HG03558 (cell line): ENCODE measurements at regions not wholly inside any gene's neighbourhood (a gene's known extent, or its start where the extent isn't known, plus 50 kb on each side); places are given as distances from the start of the nearest gene placed in this dataset.
"Not testable (repeated sequence)": the region's sequence is repeated elsewhere in the genome, so short reads cannot be mapped to it uniquely, and the experiment has no call there.

Experiments used
- ATAC-seq: cut with Tn5 transposase; IDR thresholded peaks from one replicate; pipeline ENCODE4 v1.9.1; 2021; ENCODE audit warnings: moderate number of reproducible peaks; ENCODE audit not compliant: unreplicated experiment; ENCODE audit errors: extremely low read depth

DNA sequence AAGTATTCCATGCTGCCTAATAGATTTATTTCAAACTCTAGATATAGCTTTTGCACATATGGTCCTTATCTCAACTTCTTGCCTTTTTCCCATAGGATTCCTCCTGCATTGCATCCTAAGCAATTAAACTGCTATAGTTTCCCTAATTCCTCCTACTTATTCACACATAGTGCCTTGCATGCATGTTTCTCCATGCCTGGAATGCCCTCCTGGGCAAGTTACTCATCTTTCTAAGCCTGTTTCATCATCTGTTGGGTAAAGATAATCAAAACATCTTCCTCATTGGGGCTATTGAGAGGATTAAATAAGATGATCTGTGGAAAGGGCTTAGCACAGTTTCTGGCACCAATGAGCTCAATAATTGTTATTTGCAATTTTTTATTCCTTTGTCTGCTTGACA, 726.5 kb downstream of the SLC4A3 start:
- no peak for ATAC-seq

DNA sequence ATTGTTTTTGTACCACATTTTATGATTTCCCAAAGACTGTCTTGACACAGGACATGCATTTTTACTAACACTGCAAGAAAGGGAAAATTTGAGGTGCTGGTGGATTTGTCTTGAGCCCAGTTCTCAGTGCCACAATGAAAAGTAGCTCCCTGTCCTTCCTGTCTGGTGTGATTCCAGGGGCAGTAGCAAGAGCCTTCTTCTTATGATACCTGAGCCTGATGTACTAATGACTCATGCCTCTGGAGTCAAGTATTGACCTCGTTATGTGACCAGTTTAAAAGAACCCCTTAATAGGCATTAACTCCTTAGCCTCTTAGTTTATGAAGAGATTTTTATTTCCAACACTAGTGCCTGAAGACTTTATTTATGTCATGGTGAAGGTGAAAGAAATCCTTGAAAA, 728.6 kb downstream of the SLC4A3 start:
- no peak for ATAC-seq

DNA sequence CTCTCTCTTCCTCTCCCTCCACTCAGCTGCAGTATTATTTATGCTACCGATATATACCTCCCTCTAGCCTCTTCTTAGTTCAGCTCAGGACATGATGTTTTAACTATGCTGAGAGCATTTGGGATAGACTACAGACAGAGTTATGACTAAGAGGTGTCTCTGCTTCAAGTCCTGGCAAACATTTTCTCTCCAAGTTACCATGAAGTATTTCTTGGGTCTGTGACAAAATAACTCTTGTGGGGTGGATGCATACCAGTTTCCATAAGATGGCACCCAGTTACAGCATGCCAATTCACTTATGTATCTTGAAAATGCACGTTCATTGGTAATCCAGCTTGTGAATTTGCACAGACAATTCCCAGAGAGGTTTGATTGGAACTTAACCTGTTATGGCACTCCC, 737.6 kb downstream of the SLC4A3 start:
- ATAC-seq = no peak

DNA sequence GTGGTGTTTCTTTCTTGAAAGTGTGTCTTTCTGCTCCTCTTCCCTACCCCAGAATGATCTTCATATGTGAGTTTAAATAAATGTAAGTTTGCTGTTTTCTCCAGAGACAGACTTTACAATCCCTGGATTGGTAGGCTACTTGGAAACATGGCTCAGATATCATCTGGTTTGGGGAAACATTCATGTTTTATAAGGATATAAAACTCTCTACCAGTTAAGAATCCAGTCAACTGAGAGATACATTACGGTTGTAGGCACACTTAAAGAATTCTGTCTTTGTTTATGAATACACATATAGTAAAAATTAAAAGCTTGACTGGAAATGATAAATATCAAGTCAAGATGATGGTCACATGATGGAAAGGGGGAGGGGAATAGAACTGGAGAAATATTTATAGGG, 739.3 kb downstream of the SLC4A3 start:
- no peak for ATAC-seq

DNA sequence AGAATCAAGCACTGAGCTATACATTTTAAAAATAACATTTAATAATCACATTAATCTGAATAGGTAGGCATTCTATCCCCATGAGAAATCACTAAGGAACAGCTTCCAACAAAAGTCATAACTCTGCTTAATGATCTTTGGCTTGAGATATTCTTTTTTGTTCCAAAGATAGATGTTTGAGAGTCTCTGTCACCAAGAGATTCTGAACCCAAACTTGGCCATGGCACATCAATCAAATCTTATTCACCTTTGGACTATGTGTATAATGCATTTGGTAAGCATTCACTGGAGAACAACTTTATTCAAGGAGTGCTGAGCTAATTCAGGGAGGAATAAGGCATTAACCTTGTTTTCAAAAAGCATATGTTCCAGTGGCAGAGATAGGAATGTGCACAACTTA, 743.3 kb downstream of the SLC4A3 start:
- ATAC-seq = no peak

DNA sequence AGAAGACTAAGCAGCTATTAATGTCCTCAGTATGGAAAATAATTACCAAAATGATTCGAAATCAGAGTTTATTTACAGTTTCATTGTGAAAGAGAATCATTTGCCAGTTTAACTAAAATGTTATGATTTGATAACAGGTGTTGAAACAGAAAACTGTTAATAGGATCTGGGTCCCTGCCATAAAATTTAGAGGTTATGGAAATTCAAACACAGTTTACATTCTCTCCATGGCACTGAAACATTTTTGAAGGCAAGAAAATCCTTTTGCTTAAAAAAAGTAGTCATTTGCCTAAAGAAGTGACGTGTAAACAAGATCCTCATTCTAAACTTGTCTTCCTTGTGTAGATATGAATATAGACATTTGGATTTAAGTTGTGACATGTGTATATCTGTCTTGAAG, 743.8 kb downstream of the SLC4A3 start:
- ATAC-seq = no peak

DNA sequence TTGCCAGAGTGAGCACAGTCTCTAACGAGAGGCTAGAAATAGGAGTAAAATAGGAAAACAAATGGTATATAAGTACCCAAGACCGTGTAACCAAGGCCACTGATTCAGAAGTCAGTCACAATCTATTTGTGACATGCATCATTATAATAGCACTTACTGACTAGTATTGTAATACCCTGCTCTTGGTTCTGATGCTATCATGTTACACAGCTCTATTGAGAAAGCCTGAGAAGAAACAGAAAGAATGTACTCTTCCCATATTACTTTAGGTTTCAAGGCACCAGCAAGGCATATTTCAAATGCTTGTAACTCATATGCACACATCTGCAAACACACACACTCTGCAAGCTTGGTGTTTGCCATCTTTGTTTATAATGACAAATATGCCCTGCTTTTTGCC, 746.4 kb downstream of the SLC4A3 start:
- ATAC-seq = no peak

DNA sequence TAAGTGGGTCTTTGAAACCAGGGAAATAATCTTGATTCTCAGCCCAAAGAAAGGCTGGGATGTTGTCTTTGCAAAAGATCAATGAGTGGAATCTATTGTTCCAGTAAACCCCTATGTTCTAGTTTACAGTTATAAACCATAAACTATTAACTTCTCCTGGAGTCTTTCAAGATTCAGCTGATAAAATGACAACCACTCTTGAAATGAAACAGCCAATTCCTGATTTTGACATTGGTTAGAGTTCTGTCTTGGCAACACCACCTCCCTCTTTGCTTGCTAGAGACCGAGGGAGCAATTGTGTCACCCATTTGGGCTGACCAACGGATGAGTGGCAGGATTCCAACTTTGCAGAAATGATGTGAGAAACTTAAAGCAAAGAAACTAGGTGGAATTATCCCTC, 746.9 kb downstream of the SLC4A3 start:
- ATAC-seq = no peak

DNA sequence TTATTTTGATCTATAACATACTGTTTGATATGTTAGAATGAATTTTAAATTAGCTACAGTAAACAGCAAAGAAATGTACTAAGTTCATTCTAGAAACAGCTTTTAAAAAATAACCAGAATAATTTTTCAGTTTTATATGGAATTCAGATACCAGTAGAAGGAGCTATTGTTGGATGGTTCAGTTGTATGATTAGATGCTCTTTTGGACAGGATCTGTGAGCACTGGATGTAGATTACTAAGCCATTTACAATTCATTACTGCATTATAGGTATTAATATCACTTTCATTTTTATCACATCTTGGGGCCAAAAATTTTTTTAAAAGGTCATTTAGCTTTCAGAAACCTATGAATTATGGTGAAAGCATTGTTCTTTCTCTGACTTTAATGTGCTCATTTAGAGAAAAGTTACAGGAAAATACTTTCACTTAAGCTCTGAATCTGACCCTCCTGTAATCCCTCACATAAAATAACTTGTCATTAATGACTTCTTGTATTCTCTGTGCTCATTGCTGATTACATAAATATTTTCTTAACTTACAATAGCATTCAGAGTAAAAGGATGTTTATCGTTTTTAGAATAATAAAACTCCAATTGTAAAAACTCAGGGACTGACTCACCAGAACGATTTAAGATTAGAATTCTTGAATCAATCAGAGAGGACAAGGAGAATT, 750.2 kb downstream of the SLC4A3 start:
- no peak for ATAC-seq

DNA sequence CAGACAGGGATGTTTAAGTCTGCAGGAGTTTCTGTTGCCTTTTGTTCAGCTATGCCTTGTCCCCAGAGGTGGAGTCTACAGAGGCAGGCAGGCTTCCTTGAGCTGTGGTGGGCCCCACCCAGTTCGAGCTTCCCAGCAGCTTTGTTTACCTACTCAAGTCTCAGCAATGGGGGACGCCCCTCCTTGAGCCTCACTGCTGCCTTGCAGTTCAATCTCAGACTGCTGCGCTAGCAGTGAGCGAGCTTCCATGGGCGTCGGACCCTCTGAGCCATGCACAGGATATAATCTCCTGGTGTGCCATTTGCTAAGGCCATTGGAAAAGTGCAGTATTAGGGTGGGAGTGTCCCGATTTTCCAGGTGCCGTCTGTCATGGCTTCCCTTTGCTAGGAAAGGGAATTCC, 760.3 kb downstream of the SLC4A3 start:
- ATAC-seq = not testable (repeated sequence)

DNA sequence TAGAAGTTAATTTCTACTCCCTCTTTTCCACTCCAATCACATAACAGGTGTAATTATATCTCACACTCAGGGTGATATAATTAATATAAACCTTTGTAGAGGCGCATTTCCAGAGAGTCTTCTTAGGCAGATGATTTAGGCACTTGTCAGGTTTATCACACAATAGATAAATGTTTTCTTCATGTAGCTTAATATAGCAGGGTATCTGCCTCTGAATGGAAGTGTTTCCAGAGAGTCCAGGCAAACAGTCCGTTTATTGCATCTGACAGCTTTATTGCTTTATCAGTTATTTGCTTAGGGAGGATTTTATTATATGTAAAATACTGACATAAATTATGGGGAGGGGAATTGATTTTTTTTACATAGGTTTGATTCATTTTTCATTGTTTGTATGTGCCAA, 766.3 kb downstream of the SLC4A3 start:
- no peak for ATAC-seq

DNA sequence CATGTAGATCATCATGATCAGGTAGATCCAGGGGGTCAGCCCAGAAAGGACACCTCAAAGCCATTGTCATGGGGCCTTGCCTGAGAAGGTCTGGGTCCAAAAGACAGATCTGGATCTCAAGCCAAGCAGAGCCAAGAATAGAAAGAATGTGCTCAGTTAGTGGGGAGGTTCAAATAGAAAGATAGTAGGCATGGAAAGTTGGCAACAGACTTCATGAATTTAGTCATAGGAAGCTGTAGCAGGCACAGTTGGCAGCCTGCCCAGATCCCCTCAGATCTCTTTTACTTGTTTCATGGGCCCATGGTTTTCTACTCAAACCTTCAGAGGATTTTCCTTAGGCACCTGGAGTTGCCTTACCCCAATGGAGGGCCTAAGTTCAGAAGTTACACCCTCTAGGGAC, 767.0 kb downstream of the SLC4A3 start:
- no peak for ATAC-seq

DNA sequence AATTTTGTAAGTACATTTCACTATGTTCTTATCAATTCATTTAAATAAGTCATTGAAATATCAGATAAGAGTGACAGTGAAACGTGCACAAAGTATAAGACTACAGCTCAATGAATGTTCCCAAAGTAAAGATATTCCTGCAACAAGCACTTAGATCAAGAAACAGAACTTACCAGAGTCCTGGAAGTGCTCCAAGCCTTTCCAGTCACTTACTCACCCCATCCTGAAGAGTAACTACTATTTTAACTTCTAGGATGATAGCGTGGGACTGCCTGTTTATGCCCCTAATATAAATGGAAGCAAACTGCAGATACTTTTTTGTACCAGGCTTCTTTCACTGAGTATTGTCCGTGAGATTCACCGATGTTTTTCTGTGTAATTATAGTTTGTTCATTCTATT, 768.9 kb downstream of the SLC4A3 start:
- no peak for ATAC-seq

DNA sequence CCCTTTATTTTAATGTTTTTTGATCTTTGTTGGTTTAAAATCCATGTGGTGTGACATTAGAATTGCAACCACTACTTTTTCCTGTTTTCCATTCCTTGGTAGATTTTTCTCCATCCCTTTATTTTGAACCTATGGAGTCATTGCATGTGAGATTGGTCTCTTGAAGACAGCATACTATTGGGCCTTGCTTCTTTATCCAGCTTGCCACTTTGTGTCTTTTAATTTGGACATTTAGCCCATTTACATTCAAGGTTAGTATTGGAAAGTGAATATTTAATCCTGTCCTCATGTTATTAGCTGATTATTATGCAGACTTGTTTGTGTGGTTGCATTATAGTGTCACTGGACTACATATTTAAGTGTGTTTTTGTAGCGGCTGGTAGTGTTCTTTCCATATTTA, 782.9 kb downstream of the SLC4A3 start:
- no peak for ATAC-seq

DNA sequence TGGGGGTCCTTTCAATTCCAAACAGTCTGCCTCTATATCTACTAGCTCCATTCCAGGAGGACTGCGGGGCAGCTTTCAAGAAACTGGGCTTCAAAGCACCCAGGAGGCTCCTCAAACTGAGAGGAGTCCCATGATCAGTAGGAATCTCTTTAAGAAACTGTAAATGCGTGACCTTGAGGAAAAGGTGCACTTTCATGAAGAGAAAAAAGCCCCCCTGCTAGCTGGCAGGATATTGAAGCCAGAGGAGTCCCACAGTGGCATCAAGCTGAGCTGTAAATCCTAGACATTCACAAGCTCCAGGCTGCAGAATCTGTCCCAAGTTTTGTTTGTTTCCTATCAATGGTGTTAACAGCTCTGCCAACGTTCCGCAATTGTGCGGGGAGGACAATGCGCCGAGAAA, 790.1 kb downstream of the SLC4A3 start:
- ATAC-seq = no peak

DNA sequence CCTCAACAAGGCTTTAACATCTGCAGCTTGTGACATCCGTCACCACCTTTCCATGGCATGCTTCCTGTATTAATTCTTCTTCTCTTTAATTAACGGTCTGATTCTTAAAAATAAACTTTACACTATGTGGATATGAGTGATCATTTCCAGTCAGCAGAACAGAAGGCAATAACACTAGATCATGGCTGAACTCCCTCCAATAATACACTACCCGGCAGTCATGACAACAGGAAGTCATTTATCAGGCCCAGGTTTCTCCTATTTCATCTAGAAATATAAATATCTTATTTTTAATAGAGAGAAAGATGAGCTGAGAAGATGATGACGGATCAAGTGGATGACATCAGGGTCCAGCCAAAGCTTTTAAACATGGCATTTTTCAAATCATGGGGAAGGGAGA, 792.2 kb downstream of the SLC4A3 start:
- ATAC-seq = no peak

DNA sequence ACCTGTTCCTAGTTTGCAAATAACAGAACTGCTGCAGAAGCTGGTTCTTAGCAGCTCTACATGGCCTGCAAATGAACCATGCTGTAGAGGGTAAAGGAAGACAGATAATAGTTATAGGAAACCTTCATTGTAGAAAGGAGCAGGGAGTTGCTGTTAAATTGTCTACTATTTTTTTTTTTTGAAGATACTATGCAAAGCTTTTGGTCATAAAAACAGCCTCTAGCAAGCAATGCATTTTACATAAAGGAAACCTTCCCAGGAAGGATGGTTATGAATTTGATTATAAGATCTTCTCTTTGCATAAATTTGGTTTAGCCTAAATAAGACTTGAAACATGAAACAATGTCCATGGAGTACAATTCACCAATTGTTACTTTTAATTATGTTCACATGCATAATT, 793.4 kb downstream of the SLC4A3 start:
- no peak for ATAC-seq

DNA sequence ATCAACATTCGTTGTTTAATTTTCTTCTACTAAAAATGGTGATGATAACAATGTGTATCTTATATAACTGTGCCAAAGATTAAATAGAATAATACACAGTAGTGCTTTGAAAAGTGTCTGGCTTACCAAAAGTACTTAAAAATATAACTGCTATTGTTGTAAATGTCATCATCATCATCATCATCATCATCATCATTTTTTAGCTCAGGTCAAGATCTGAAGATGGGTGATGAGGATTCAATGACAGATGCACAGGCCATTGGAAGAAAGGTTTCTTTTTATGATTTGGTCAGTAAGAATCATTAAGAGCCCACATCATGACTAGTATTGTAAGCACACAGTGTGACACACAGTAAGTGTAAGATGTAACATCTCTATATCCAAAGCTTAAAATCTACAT, 795.2 kb downstream of the SLC4A3 start:
- ATAC-seq = no peak

DNA sequence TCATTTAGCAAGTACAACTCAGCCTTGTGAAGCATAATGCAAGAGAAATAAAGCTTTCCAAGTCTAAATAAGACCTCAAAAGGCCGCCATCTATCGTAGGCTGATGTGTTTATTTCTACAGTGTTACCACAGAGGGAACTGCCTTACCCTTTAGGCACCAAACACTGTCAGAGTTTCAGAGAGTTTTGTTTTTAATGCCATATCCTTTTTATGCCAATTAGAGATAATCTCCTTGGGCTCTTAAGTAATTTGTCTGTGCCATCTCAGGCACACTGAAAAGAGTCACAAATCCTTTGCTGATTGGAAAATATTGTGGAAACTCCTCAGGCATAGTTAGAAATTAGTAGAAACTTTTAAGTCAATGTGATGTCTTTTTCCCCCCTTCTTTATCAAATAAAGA, 797.1 kb downstream of the SLC4A3 start:
- no peak for ATAC-seq

DNA sequence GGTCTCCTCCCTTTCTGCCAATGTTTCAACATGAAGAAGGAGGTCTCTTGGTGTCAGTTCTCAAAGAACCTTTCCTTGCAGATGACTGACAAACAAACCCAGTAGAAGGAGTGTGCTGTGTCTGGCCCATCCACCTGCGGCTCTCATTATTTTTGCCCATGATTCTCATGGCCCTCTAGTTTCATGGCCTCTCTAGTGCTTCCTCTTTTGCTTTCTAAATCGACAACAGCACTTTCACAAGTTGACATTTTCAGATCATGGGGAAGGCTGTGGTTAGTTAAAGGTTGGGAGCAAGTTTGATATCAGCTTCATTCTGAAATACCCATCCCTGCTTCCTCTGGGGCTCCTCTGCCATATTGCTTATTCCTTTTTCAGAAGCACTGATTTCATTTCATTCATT, 805.2 kb downstream of the SLC4A3 start:
- no peak for ATAC-seq

DNA sequence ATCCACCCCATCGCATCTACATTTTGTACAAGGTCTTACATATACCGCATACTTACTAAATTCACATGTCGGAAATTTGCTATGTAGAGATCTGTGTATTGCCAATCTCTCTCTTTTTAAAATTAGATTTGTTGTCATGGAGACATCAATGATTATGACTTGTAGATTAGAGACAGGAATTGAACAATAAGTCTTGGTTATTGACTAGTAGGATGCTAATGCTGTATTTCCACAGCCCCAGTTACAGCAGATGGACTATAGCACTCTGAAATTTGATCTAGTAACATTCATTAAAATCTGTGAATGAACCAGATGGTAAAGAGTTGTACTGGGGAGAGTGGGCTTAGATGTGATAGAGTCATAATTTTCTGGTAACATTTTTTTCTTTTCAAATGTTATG, 805.7 kb downstream of the SLC4A3 start:
- no peak for ATAC-seq

DNA sequence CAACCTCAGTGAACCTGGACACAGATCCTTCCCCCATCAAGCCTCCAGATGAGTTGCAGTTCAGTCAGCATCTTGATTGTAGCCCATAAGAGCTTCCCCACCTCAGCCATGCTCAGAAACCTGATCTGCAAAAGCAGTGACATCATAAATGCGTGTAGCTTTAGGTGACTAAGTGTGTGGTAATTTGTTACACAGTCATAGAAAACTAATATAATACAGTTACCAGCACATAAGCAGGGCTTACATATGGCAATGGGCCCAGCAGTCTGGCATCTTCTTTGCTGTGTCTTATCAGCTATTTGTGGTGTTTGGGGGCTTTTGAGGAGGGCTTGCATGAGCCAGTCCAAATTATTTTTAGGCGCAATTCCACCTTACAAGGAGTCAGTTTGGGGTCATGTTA, 807.0 kb downstream of the SLC4A3 start:
- no peak for ATAC-seq

DNA sequence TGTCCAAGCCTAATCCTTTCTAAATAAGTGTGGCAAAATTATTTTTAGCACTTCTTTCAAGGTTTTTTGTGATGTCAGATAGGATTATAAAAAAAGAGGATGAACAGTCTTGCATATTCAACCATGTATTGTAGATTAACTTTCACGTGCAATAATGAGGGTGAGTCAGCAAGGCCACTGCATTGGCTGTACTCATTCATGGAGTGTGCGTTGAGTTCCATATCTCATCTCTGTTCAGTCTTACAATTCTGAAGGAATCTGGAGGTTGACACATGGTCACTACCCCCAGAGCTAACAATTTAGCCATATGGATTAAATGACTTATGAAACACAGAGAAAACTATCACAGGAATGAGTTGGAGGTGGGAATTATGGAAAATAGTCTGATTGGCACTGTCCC, 810.5 kb downstream of the SLC4A3 start:
- no peak for ATAC-seq
